ENCODE measurements at regions not wholly inside any gene's neighbourhood (a gene's known extent, or its start where the extent isn't known, plus 50 kb on each side); places are given as distances from the start of the nearest gene placed in this dataset.

DNA sequence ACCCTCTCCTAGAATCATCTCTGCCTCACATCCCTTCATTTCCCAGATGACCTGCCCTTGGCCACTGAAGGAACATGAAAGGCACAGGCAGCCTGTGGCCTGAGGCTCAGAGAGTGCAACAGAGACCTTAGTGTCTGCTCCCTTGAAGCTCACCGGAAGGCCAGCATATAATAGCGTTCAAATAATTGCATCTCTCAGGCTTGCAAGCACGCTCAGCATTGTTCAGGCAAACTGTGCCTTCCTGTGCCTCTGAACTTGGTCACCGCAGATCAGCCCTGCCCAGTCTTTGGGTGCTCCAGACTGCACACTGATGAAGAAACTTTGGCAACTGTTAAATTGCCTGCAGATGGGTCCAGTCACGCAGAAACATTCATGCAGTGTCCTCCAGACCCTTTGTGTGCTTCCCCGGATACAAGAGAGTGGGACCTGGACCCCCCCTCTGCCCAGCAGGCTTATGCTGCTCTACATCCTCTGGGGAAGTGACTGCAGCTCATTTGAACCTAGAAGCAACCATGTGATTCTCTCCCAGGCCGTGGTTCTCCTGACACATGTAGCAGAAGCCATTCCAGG is 216.0 kb upstream of the ANKRD55 start:
- Mint-ChIP-seq H3K9me3 (ENCODE audit: low read depth) (no peaks in the 10 kb centered on the region), H3K27ac (no peak overlapping the region)
- CTCF ChIA-PET = no interaction called here

GRCh38 chr5:56447656-56448055 is 214.5 kb upstream of the ANKRD55 start:
- H3K27ac Mint-ChIP-seq = no peak overlapping the region
- ATAC-seq (no peak), DNase-seq (no peak)
- no peak overlapping the region for H3K4me3 Mint-ChIP-seq
- H3K36me3 Mint-ChIP-seq = no peaks in the 10 kb centered on the region
- CTCF ChIA-PET = no interaction called here
- no peaks in the 10 kb centered on the region for H3K4me1 Mint-ChIP-seq
- no peaks in the 10 kb centered on the region for H3K9me3 Mint-ChIP-seq (ENCODE audit: low read depth)
- peaks cover 8% of the 10 kb centered on the region for H3K27me3 Mint-ChIP-seq

More for the DNA sequence above, 216.0 kb upstream of the ANKRD55 start:
- Mint-ChIP-seq H3K4me1 (no peaks in the 10 kb centered on the region), H3K4me3 (no peak overlapping the region), H3K36me3 (no peaks in the 10 kb centered on the region), H3K27me3 (peaks cover 10% of the 10 kb centered on the region)
- ATAC-seq = no peak
- no peak for DNase-seq

GRCh38 chr5:56447232-56447631 is 214.1 kb upstream of the ANKRD55 start:
- Mint-ChIP-seq H3K27me3 (peaks cover 7% of the 10 kb centered on the region), H3K36me3 (no peaks in the 10 kb centered on the region), H3K9me3 (ENCODE audit: low read depth) (no peaks in the 10 kb centered on the region), H3K27ac (no peak overlapping the region), H3K4me3 (no peak overlapping the region), H3K4me1 (no peaks in the 10 kb centered on the region)
- DNase-seq = no peak
- no peak for ATAC-seq
- CTCF ChIA-PET = no interaction called here

DNA sequence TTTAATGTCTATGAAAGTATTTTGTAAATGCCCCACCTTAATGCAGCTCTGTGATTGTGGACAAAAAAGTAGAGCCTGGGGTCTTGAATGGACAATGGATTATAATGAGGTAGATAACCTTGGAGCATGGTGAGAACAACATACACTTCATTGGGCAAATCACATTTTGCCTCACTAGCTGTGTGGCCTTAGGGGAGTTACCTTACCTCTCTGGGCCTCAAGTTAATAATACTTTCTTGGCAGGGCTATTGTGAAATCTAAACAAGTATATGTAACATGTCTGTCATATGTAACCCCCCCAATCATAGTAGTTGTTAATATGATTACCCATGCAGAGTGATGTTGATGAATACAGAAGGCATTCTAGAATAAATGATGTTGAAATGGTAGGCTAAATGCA is 213.6 kb upstream of the ANKRD55 start:
- no peak for ATAC-seq
- no peaks in the 10 kb centered on the region for H3K36me3 Mint-ChIP-seq

DNA sequence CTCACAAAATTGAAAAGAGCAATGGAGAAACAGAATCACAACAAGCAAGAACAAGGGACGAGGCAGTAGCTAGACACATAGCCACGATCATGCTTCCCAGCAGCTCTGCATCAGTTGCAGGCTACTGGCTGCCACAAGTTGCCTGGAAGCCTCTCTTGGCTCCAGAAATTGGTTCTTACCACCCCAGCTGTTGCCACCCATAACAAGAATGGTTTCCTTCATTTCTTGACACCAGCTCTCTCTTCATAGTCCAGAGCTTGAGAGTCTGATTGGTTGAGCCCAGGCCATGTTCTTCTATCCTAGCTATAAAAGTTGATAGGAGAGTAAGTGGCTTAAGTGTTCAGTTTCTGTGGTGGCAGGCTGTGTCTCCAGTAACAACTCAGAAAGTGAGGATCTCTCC is 210.7 kb upstream of the ANKRD55 start:
- no peaks in the 10 kb centered on the region for H3K36me3 Mint-ChIP-seq
- CTCF ChIA-PET = no interaction called here
- no peak overlapping the region for H3K4me3 Mint-ChIP-seq
- no peak overlapping the region for H3K27ac Mint-ChIP-seq
- no peak for DNase-seq
- H3K4me1 Mint-ChIP-seq = no peaks in the 10 kb centered on the region
- H3K9me3 Mint-ChIP-seq (ENCODE audit: low read depth) = no peaks in the 10 kb centered on the region
- peaks cover 5% of the 10 kb centered on the region for H3K27me3 Mint-ChIP-seq
- ATAC-seq = no peak

More for the DNA sequence above, 213.6 kb upstream of the ANKRD55 start:
- CTCF ChIA-PET = no interaction called here
- no peak overlapping the region for H3K27ac Mint-ChIP-seq
- H3K27me3 Mint-ChIP-seq = peaks cover 7% of the 10 kb centered on the region
- H3K9me3 Mint-ChIP-seq (ENCODE audit: low read depth) = no peaks in the 10 kb centered on the region
- no peaks in the 10 kb centered on the region for H3K4me1 Mint-ChIP-seq
- no peak for DNase-seq
- H3K4me3 Mint-ChIP-seq = no peak overlapping the region

DNA sequence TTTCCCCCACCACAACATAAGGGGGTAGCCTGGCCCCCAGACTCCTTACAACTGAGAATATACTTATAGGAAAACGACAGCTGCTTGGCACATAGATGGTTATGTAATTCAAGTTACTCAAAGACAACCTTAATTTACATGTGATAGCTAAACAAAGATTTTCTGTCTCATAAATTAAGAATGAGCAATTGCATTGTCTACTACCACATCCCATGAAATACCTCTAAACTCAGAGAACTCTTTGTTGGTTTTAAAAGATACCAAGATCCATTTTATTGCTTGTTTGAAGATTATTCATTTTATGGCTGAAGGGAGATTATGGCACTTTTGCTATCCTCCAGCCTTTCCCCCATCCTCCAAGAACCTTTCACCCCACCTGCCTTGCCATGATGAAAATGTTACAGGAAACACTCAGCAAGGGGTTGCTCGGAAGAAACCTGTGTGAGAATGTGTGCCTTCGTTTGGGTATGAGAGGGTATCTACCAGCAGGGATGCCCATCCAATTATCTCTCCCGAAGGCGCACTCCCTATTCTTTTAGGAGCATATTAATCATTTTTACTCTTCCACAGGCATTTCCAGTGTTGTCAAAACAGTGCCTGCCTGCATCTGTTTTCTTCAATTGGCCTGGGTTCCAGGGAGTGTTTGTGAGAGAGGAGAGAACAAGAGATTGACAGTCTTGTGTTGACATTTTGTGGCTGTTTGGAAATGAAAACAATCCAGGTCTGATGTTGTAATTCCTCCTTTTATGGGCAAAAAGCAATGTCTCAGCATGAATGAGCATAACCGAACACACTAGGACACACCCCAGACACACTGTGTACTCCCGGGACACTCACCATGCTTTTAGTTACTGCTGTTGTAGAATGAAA is 208.0 kb upstream of the ANKRD55 start:
- Mint-ChIP-seq H3K27me3 (peaks cover 12% of the 10 kb centered on the region), H3K4me3 (no peak overlapping the region), H3K9me3 (ENCODE audit: low read depth) (no peaks in the 10 kb centered on the region), H3K27ac (no peak overlapping the region), H3K36me3 (no peaks in the 10 kb centered on the region), H3K4me1 (no peaks in the 10 kb centered on the region)
- DNase-seq (no peak), ATAC-seq (no peak)
- CTCF ChIA-PET = no interaction called here

DNA sequence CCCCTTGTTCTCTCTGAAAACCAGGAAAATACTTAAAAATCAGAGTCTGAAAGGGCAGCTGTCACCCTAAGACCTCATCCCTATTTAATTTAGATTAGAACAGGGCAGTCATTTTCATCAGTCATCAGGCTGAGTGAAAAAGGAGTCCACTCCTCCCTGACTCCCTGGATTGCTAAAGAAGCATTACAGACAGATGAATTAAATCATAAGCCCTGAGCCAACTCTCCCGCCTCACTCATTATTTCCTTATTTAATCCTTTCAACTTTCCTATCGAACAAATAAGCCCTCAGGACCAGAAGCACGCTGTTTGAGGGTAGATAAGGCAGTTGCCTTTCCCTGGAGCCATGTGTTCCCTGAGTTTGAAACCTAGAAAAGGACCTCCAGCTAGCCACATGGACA is 201.9 kb upstream of the ANKRD55 start:
- Mint-ChIP-seq H3K27ac (no peak overlapping the region), H3K27me3 (peaks cover 9% of the 10 kb centered on the region), H3K9me3 (ENCODE audit: low read depth) (no peaks in the 10 kb centered on the region), H3K4me1 (no peaks in the 10 kb centered on the region), H3K36me3 (no peaks in the 10 kb centered on the region), H3K4me3 (no peak overlapping the region)
- ATAC-seq (no peak), DNase-seq (no peak)
- CTCF ChIA-PET = no interaction called here

DNA sequence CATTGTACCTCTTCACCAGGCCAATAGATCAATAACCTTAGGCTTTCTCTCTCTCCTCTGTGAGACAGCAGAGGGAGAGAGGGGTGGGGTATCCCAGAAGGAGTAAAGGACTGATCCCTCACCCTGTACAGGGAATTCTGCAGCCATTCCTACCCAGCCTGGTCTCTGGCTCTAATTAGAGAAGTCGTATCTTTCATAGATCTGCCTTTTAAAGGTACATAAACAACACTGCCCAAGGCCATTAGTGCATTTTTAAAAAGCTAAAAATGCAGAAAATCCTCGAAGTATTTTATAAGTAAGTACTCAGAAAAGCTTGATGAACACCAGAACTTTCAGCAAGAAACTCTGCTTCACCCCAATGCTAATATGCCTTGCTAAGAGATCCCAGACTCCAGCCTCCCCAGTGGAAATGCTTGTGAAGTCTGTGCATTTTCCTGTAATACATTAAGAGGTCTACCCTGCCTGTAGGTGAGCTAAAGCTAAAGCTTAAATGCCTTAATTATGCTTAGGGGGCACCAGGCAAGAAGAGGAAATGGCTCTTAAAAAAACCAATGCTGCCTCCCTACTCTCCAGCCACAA is 200.0 kb upstream of the ANKRD55 start:
- no peak for DNase-seq
- no peaks in the 10 kb centered on the region for H3K36me3 Mint-ChIP-seq
- H3K4me3 Mint-ChIP-seq = no peak overlapping the region
- H3K4me1 Mint-ChIP-seq = no peaks in the 10 kb centered on the region
- ATAC-seq = no peak
- CTCF ChIA-PET = no interaction called here
- H3K27ac Mint-ChIP-seq = no peak overlapping the region
- peaks cover 6% of the 10 kb centered on the region for H3K27me3 Mint-ChIP-seq
- no peaks in the 10 kb centered on the region for H3K9me3 Mint-ChIP-seq (ENCODE audit: low read depth)

GRCh38 chr5:56432321-56432720 is 199.2 kb upstream of the ANKRD55 start:
- H3K36me3 Mint-ChIP-seq = no peaks in the 10 kb centered on the region
- DNase-seq = no peak
- CTCF ChIA-PET = no interaction called here
- H3K9me3 Mint-ChIP-seq (ENCODE audit: low read depth) = no peaks in the 10 kb centered on the region
- H3K27ac Mint-ChIP-seq = no peak overlapping the region
- ATAC-seq = no peak
- H3K4me3 Mint-ChIP-seq = no peak overlapping the region
- peaks cover 4% of the 10 kb centered on the region for H3K27me3 Mint-ChIP-seq
- H3K4me1 Mint-ChIP-seq = no peaks in the 10 kb centered on the region

- no peaks in the 10 kb centered on the region for H3K36me3 Mint-ChIP-seq
- H3K27ac Mint-ChIP-seq = no peak overlapping the region
- no peak for DNase-seq
- no peaks in the 10 kb centered on the region for H3K9me3 Mint-ChIP-seq (ENCODE audit: low read depth)
- no peak for ATAC-seq
- H3K27me3 Mint-ChIP-seq = no peaks in the 10 kb centered on the region
- H3K4me3 Mint-ChIP-seq = no peak overlapping the region
- CTCF ChIA-PET = no interaction called here
- no peaks in the 10 kb centered on the region for H3K4me1 Mint-ChIP-seq
Observed at GRCh38 chr5:56430422-56430821, 197.3 kb upstream of the ANKRD55 start.

GRCh38 chr5:56429110-56429561 is 196.0 kb upstream of the ANKRD55 start:
- ATAC-seq (no peak), DNase-seq (no peak)
- no peak overlapping the region for H3K4me3 Mint-ChIP-seq
- H3K36me3 Mint-ChIP-seq = no peaks in the 10 kb centered on the region
- H3K27me3 Mint-ChIP-seq = peaks cover 3% of the 10 kb centered on the region
- no peaks in the 10 kb centered on the region for H3K4me1 Mint-ChIP-seq
- no peaks in the 10 kb centered on the region for H3K9me3 Mint-ChIP-seq (ENCODE audit: low read depth)
- CTCF ChIA-PET = no interaction called here
- H3K27ac Mint-ChIP-seq = no peak overlapping the region

DNA sequence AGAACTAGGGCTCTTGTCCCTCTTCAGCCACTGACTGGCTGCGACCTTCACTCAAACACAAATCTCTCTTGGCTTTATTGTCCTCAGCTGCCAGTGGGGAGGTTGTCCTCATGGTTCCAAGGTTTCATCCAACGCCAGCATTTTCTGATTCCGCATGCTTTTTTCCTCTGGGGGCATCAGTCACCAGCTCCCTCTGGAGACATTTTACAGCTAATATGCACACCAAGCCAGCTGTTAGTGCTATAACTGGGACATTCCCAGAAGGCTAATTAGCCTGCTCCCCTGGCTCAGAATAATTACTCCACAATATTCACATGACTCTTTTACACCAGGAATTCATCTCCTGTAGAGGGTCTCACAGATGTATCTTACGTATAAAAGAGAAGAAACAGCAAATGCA is 193.6 kb upstream of the ANKRD55 start:
- no peaks in the 10 kb centered on the region for H3K36me3 Mint-ChIP-seq
- CTCF ChIA-PET = no interaction called here

DNA sequence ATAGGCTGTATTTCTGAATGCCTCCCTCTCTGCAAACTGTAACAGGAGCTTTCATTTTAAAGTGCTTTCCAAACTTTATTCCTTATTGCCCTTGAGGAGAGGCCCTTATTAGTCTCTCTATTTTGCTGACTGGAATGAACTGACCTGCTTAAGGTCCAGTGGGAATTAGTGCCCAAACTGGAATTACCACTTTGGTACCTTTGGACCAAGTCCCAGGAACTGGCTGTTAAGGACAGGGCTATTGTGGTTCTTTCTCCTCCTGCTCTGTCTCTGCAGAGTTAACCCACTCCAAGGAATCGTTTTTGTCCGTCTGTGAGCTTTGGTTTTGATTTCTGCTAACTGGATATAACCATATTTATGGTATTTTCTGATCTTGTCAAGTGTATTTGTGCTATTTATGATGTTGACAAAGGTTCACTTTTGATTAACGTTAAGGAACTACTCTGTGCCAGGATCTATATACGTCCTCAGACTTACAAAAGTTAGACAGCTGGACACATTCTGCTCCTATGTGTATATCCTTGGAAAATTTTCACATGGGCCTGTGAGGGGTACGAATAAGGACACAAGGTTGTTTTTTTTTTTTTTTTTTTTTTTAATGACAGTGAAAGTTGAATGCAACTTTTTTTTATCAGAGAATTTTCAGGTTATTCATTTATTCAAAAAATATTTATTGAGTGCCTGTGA is 189.1 kb upstream of the ANKRD55 start:
- Mint-ChIP-seq H3K27ac (no peak overlapping the region), H3K4me3 (no peak overlapping the region), H3K27me3 (peaks cover 12% of the 10 kb centered on the region), H3K9me3 (ENCODE audit: low read depth) (peaks cover 24% of the 10 kb centered on the region), H3K4me1 (no peaks in the 10 kb centered on the region), H3K36me3 (peaks cover 3% of the 10 kb centered on the region)
- ATAC-seq (no peak), DNase-seq (no peak)
- CTCF ChIA-PET = no interaction called here

More for the DNA sequence above, 193.6 kb upstream of the ANKRD55 start:
- no peaks in the 10 kb centered on the region for H3K4me1 Mint-ChIP-seq
- no peak overlapping the region for H3K4me3 Mint-ChIP-seq
- no peaks in the 10 kb centered on the region for H3K9me3 Mint-ChIP-seq (ENCODE audit: low read depth)
- H3K27ac Mint-ChIP-seq = no peak overlapping the region
- H3K27me3 Mint-ChIP-seq = peaks cover 3% of the 10 kb centered on the region
- ATAC-seq (no peak), DNase-seq (no peak)
